HG02884 (cell line): ENCODE measurements at regions not wholly inside any gene's neighbourhood (a gene's known extent, or its start where the extent isn't known, plus 50 kb on each side); places are given as distances from the start of the nearest gene placed in this dataset.

Experiments used
- ATAC-seq: cut with Tn5 transposase; IDR thresholded peaks from one replicate; pipeline ENCODE4 v1.9.1; 2021; ENCODE audit warnings: mild to moderate bottlenecking, moderate library complexity; ENCODE audit not compliant: unreplicated experiment

DNA sequence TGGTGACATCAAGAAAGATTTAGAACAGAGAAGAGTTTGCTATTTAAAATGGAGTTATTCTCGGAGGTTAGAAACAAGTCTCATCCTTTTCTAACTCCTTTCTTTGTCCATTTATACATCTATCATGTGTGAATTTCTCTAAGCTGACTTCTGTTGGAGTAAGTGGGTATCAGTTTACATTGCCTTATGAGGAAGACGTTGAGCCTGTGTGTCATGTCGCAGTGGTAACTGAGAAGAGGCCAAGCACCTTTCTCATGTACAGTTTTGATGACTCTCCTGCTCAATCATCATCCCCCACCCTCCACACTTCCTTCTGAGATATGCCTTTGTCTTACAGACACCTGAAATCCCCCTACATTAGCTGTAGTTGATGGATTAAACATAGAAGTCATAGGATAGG is 624.8 kb downstream of the LIG4 start:
- no peak for ATAC-seq

DNA sequence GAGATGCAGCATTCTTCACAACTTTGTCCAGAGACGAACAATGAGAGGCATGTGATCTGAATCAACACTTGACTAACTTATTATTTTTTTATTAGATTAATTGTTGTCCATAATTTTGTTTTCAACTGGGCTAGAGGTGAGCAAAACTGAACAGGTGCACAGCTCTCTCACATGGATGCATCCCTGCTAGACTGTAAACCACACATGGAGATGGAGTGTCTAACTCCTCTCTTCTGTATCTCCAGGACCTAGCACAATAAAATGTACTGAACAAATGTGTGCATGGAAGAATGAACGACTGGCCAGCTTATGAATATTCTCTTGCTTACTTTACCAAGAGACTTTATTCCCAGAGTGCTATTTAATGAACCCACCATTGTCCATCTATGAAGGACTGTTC is 627.7 kb downstream of the LIG4 start:
- ATAC-seq, result no peak

DNA sequence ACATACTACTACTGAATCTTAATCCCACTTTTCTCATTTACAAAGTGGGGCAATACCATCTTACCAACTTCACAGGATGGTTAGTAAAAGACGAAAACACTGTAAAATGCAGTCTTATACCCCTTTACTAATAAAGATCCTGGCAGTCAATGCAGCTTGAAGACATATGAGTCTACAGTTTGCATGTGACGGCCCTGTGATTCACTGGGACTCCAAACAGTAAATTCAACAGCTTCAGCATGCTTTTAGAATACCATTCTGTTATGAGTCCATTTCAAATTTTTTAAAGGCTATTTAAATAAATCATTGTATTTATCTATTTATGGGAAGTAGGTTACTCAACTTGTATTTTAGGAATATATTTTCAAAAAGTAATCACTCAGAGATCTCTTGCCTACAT is 629.1 kb downstream of the LIG4 start:
- no peak for ATAC-seq

DNA sequence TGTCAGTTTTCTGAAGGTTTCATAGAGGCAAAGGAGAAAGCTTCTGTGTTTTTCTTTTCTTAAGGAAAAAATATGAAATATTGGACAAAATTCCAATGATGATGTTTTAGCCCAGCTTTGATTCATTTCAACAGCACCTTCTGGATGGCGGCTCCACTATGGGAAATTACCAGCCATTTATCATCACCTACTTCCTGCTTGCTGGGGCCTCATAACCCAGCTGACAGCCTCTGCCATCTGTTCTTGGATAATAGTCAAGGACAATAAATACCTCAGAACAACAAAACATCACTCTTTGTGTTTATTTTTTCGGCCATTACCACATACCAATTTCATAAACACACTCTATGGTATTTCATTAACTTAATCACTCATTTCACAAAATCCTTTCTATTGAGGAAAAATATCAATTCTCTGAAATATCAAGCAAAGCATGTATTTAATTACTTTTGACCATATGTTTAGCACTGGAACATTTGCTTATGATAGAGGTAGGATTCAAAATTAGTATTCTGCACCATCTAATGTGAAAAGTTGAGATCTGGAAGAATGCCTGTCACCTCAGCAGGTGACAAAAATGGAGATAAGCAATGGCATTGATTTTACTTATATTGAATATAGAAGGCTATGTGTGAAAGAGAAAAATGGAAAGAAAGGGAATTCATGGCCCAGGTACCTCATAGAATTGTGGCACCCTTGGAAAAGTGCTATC is 629.7 kb downstream of the LIG4 start:
- ATAC-seq, result no peak

DNA sequence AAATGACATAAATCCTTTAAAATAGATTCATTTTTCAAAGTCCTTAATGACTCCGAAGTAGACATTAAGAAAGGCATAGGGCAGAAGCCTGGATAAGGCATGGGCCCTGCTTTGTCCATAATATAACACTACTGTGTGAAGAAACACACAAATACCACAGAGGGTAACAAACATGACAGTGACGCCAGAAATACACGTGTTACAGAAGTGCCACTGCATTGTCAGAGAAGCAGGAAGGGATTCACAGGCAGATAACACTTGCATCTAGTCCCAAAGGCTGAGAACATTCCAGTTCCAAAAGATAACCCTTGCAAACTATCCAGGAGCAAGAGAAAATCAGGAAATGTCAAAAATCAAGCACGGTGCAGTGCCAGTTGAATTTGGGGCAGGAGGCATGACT is 633.2 kb downstream of the LIG4 start:
- ATAC-seq, result no peak

DNA sequence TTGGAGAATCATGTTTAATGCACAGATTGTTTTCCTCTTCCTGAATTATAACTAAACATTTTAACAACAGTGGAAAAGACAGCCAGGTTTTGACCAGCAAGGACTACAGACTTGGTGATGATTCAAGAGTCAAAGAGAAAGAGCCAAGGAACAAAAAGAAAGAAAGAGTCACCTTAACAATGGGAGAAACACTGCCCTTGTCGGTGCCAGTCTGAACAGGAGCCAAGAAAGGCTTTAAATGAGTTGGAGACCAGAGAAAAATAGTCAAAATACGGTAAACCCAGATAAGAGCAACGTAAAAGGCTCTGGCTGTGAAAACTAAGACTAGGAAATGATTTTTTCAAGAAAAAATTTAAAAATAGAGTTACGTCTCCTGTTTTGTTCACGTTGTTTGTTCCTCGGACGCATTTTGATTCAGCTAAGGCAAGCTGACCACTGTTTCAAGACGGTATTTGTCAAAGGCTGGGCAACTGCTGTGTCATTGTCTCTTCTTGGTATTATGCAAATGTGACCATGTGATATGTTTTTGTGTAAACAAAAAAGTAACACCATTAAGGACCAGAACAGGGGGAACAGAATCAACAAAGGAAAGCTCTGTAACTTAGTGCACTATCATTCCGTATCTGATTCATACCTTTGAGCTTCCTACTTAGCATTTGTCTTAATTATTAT is 634.5 kb downstream of the LIG4 start:
- ATAC-seq, result no peak

DNA sequence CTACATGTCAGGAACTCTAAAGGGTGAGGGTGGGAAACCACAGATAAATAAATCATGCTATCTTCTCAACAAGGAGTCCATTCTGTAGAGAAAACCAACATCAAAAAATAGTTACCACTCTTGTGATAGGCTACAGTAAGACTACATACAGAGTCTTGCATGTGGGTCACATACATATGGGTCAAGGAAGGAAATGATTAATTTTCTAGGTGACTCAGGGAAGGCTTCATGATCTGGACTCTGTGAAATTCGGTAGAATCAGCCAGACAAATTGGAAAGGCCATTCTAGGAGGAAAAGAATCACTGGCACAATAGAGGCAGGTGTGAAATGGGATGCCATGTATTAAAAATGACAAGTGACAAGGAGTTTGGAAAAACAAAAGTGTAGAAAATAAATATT is 638.9 kb downstream of the LIG4 start:
- no peak for ATAC-seq

DNA sequence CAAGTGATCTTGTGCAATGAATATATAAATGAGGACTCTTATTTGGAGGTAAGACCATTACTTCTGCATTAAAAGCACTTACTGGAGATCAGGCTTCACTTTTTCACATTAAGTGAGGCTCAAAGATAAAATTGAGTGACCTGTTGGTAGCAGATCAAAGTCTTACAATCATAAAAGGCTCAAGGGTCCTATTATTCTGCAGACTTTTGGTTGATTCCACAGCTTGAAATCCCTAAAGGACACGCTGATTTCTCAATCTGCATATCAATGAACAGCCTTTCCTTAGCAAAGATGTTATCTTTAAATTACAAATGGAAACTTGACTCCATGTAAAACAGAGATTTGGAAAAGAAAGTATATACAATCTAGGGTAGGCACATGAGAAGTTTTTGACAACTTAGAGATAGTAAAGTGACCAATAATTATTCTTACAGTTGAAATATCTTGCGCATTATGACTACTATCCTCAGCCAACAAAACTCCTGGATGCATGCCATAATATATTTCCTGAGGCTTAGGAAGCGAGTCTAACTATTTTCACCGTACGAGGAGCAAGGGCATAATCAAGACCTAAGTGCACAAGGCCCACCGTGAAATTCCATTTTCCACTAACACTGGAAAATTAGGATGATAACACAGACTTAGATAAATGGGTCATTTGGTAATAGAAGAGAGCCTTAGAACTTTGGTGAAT is 640.7 kb downstream of the LIG4 start:
- no peak for ATAC-seq

DNA sequence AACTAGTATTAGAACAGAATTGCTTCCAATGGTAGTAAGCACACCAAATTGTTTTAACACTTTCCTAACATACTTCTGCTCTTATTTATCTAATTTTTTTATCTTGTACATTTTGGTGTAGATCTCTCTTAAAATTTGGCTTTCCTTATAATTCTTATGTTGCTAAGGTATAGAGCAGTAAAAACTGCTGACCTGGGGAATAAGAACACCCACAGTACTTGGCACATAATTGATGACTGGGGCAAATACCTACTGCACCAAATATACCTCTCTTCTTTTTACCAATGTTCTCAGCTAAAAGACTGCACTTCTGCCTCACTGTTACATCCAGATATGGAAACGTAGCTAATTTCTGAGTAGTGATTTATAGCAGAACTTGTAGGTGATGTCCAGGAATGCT is 642.2 kb downstream of the LIG4 start:
- ATAC-seq, result no peak

DNA sequence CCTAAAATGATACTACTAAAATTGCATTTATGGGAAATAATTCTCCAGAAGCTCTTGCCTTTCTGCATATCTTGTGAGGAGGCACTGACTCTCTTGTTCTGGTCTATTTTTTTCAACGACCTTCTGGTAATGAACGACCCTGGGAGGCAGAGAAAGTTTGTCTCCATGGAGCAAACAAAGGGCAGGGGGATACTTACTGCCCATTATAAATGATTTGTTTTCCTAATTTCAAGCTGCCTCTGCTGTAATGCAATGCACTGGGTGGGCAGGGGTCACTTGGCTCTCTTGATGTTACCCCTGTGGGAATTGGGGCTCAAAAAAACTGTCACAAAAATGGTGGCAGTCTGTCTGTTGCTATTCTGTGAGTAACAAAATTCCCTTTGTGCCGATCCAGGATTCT is 643.2 kb downstream of the LIG4 start:
- ATAC-seq, result no peak

DNA sequence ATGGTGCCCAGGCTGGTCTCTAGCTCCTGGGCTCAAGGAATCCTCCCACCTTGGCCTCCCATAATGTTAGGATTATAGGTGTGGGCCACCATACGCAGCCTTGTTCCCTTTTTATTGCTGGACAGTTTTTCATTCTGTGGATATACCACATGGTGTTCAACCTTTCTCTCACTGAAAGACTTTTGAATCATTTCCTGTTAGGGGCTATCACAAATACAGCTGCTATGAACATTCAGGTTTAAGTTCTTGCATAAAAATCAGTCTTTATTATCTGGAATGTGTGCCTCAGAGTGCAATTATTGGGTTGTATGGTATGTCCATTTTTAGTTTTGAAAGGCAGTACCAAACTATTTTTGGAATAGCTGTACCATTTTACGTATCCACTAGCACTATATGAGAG is 647.2 kb downstream of the LIG4 start:
- ATAC-seq, result no peak

DNA sequence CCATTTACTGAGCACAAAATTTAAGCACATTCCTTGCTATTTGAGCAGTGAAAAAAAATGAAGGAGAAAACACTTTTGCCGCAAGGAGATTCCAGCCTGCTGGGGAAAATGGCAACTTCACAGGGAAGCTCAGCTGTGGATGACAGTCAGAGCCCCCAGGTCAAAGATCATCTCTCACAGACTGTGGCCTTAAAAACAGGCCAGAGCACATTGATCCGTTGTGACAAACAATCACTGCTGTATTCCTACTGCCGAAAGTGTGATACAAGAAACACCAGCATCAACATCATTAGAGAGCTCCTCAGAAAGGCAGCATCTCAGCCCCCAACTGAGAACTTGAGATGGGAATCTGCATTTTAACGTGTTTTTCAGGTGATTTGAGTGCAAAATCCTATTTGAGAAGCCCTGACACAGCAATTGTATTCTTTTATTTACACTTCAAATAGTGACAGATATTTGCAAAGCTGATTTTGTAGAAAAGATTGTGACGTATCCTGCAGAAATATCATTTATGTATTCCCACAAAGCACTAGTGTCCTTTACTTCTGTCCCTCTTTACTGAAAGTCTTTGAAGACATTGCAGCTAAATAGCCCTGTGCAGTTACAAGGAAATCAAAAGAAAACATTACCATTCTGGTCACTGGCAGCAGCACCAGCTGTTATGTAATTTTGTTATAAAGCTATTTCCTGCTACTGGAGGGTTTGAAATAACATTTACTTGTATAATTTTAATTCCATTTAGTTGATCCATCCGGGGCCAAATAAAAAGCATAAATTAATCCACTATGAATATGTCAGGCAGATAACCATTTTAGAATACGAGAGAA is 652.0 kb downstream of the LIG4 start:
- ATAC-seq, result no peak

DNA sequence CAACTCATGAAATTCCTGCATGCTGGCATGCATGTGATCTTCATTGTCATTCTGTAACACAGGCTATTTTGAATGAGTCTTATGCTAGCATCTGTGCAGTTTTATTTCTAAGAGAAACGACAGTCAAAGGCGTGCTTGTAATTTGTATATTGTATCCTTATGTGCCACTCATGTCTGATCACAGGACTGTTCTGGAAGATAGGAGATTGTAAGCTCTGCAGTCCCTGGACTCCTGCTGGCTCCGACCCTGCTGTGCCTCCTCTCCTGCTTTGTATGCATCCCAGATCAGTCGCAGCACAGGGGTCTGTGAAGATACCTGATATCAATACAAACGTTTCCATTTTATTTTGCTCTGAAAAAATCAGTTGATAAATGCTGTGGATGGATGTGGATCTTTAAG is 653.1 kb downstream of the LIG4 start:
- no peak for ATAC-seq

DNA sequence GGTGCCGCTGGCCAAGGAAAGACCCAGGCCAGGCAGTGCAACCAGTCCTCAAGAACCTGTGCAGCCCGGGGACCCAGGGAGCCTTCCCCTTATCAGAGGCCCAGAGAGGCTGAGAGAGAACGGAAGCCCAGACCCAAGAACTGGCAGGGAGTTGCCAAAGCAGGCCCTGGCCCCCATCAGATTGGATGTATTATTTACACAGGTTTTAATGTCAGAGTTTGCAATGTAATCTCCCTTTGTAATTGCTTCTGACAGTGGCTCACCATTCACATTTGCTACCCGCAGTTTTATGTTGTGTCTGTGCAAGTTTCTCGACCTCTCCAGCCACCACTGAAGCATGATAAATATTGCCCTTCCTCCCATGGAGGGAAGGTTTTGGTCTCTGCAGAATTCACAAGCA is 660.9 kb downstream of the LIG4 start:
- ATAC-seq, result no peak

DNA sequence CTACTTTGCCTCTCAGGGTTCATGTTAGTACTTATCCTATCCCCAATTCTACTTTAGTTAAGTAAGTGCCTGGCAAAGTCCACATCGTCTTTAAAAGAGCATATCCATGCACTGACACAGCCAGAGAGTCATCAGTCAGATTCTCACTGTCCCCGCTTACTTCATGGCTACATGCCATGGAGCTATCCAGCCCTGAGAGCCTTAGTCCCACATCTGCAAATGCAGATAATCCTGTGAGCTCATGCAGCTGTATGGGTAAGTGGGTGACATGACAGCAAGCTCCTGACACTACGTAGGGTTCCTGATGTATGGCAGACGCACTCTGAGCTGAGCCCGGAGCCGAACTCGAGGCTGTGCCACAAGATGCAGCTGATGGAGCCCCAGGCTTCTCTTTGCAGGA is 661.5 kb downstream of the LIG4 start:
- no peak for ATAC-seq

DNA sequence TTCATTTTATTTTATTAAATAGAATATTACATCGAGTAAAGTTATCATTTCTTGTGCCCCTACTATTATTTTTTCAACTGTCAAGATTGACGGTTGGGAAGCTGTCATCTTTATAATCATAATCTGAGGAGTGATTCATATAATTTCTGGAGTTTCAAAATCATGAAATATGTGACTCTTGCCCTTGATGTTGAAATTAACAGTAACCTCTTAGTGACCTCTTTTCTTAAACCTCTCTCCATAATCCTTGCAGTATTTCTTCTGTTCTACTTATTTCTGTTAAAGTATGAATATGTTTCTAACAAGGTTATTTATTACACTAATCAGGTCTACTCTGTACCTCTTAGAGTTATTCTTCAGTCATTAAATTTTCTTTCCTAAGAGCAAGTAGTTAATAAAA is 663.8 kb downstream of the LIG4 start:
- no peak for ATAC-seq

DNA sequence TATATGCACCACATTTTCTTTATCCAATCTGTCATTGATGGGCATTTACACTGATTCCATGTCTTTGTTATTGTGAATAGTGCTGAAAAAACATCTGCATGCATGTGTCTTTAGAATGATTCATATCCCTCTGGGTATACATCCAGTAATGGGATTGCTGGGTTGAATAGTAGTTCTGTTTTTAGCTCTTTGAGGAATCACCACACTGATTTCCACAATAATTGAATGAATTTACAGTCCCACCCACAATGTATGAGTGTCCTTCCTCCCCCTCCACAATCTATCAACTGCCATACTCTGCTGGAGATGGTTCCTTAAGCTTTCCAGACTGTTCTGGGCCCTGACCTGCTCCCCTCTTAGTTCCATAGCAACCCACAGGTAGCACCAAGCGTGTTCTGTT is 667.0 kb downstream of the LIG4 start:
- no peak for ATAC-seq

DNA sequence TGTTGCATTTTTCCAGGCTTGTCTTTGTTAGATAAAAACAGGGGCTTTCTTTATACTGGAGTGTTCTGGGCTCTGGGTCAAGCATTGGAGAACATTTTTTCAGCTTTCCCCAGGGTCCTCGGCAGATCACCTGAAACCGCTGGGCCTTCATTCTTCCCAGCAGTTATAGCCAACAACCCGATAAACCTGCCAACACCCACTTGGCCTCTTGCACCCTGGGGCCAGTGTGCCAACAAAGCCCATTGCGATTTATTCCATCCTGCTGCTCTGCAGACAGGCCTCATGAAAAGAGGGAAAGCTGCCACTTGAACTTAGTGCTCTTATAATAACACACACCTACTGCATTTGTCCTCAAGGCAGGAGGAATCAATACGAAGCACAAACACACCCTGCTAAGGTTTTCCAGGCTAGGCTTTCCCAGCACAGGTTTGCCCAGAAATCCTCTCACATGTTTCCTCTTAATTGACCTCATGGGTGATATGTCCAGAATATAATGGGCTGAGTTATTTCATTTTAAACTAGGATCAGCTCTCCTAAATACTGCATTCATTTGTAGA is 669.3 kb downstream of the LIG4 start:
- ATAC-seq, result no peak

DNA sequence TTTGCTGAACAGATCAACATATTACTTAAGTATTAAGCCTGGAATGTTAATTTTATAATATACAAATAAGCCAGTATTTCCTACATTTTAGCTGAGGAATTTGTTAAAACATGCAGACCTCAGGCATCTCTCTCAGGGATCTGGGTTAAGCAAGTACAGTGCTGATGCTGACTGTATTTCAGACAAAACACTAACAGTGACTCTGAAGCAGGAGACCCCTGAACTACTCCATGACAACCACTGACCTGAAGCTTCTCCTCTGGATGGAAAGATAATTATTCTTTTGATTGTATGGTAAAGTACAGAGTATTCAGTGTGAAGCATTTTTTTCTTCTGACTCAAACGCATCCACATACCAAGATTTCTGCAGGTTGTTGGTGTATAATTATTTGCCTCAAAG is 680.8 kb downstream of the LIG4 start:
- ATAC-seq, result no peak

DNA sequence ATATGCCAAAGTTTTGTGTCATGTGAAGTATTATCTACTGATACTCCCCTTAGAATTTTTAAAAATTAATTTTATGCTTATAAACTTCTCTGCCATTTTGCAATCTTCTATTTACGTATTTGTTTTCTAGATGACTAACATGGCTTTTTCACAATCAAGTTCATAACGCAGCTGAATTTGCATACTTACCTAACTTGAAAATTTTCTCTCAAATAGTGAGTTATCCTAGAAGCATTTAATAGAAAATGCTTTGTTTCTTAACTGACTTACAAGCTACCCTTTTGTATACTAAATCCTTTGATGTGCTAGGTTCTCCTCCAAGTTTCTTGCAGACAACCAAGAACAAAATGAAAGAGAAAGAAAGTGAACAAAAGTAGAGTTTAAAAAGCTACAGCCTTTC is 683.5 kb downstream of the LIG4 start:
- ATAC-seq, result no peak

DNA sequence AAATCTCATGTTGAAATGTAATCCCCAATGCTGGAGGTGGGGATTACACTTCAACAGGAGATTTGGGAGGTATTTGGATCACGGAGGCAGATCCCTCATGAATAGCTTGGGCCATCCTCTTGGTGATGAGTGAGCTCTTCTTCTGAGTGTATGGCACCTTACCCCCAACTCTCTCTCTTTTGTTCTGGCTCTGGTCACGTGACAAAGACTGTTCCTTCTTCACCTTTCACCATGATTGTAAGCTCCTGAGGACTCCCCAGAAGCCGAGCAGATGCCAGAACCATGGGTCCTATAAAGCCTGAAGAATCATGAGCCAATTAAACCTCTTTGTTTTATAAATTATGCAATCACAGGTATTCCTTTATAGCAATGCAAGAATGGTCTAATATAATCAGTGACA is 684.2 kb downstream of the LIG4 start:
- no peak for ATAC-seq
